ENCODE measurements at regions not wholly inside any gene's neighbourhood (a gene's known extent, or its start where the extent isn't known, plus 50 kb on each side); places are given as distances from the start of the nearest gene placed in this dataset.

DNA sequence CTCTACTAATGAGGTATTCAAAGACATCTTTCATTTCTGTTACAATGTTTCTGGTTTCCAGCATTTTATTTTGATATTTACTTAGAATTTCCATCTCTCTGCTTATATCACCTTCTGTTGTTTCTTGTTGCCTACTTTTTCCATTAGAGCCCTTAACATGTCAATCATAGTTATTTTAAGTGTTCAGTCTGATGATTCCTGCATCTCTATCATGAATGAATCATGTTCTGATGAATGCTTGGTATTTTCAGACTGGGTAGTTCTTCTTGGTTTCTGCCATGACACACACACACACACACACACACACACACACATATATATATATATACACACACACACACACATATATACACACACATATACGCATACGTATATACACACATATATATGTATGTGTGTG, 486.4 kb upstream of the ISX start:
- Mint-ChIP-seq H3K27ac (peak overlapping the region in 1 of 3 donors; percentile 79), H3K36me3 (no peaks in the 10 kb centered on the region), H3K4me3 (no peak overlapping the region), H3K4me1 (no peaks in the 10 kb centered on the region), H3K27me3 (no peaks in the 10 kb centered on the region), H3K9me3 (peaks cover 0 to 7% (median 2%) of the 10 kb centered on the region in 7 donors)
- no peaks in the 10 kb centered on the region for H3K36me3 ChIP-seq (ENCODE audit: control insufficient read depth, insufficient read depth, low read length)
- H3K9me3 ChIP-seq (ENCODE audit: control insufficient read depth in 2 of 2, low read length in 2 of 2): no peaks in the 10 kb centered on the region
- H3K27me3 ChIP-seq (ENCODE audit: control insufficient read depth, insufficient read depth, low read length): no peaks in the 10 kb centered on the region
- H3K27ac ChIP-seq (ENCODE audit: insufficient read depth, low read length, poor library complexity, severe bottlenecking): no peak overlapping the region
- no peak for ATAC-seq (ENCODE audit: low read depth in 2 of 2)
- H3K4me3 ChIP-seq (ENCODE audit: low read depth, low read length): no peak overlapping the region
- DNase-seq: no peak
- H3K4me1 ChIP-seq (ENCODE audit: control insufficient read depth, insufficient read depth, low read length, poor library complexity, severe bottlenecking): no peaks in the 10 kb centered on the region

DNA sequence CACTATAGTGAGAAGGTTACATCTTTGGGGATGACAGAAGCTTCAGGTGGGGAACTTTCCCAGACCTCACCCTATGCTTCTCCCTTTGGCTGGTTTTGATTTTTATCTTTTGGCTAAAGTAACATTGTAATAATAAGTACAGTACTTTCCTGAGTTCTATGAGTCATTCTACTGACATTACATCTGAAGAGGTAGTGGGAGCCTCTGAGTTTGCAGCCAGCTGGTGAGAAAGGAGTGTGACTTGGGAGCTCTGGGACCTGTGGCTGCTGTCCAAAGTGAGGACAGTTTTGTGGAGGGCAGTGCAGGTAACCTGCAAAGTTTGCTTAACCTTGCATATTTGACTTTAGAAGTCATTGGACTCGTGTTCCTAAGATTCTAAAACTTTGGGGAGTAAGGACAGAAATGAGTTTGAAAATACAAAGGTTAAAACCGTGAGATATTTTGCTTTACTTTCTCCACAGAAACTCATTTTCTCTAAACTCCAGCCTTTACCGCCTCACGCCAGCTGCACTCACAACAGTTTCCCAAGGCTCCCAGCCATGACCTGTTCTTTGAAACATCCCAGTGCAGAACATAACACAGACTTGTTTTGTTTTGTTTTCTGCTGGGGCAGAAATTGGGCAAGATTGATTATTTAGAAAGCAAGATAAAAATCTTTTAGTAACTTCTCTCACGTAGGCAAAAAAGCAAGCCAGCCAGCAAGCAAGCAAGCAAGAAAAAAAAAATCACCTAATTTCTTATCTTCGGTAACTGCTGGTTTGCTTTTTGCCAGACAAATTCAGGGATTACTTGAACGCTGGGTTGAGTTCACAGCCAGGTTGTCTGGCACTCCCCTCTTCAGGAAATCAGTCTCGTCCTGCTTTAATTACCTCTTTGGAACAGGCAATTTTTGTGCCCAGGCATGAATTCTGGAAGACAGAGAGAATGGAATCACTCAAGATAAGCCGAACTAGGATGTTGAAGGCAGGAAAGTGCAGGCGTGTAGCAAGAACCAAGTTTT, 478.3 kb upstream of the ISX start:
- no peak overlapping the region for H3K27ac Mint-ChIP-seq
- H3K4me3 ChIP-seq (ENCODE audit: low read depth, low read length): no peak overlapping the region
- no peaks in the 10 kb centered on the region for H3K4me1 Mint-ChIP-seq
- DNase-seq (no peak), ATAC-seq (ENCODE audit: low read depth in 2 of 2) (no peak)
- no peaks in the 10 kb centered on the region for H3K36me3 Mint-ChIP-seq
- no peaks in the 10 kb centered on the region for H3K9me3 ChIP-seq (ENCODE audit: control insufficient read depth in 2 of 2, low read length in 2 of 2)
- H3K36me3 ChIP-seq (ENCODE audit: control insufficient read depth, insufficient read depth, low read length): no peaks in the 10 kb centered on the region
- peaks cover 0 to 6% (median 0%) of the 10 kb centered on the region in 7 donors for H3K9me3 Mint-ChIP-seq
- no peak overlapping the region for H3K4me3 Mint-ChIP-seq
- no peaks in the 10 kb centered on the region for H3K27me3 Mint-ChIP-seq
- H3K27ac ChIP-seq (ENCODE audit: insufficient read depth, low read length, poor library complexity, severe bottlenecking): no peak overlapping the region
- H3K4me1 ChIP-seq (ENCODE audit: control insufficient read depth, insufficient read depth, low read length, poor library complexity, severe bottlenecking): no peaks in the 10 kb centered on the region
- no peaks in the 10 kb centered on the region for H3K27me3 ChIP-seq (ENCODE audit: control insufficient read depth, insufficient read depth, low read length)

DNA sequence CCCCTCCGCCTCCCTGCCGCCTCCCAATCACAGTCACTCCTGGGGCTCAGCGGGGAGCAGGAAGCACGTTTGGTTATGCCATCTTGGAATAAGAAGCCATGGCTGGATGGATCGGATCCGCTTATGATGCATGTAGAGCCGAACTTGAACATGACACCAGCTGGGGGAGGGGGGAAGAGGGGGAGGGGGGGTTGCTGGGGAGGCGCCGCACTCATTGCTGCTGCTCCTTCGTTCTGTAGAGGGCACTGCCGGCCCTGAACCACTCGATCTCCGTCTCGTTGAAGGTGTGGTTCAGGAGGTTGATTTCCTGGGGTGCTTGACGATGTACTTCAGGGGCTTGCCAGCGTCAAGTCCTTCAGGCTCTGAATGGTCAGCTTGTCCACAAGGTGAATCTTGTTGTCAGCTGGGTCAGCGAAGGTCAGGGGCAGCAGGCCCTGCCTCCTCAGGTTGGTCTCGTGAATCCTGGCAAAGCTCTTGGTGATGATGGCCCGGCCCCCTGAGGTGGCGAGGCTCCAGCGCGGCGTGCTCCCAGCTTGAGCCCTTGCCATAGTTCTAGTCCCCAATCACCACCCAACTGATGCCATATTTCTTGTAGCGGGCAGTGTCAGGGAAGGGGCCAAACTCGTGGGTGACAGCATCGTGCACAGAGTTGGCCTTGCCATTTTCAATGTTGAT, 476.9 kb upstream of the ISX start:
- Mint-ChIP-seq H3K9me3 (peaks cover 0 to 6% (median 0%) of the 10 kb centered on the region in 7 donors), H3K27me3 (no peaks in the 10 kb centered on the region), H3K36me3 (no peaks in the 10 kb centered on the region), H3K27ac (no peak overlapping the region), H3K4me3 (no peak overlapping the region), H3K4me1 (no peaks in the 10 kb centered on the region)
- Histone ChIP-seq H3K9me3 (ENCODE audit: control insufficient read depth in 2 of 2, low read length in 2 of 2) (no peaks in the 10 kb centered on the region), H3K36me3 (ENCODE audit: control insufficient read depth, insufficient read depth, low read length) (no peaks in the 10 kb centered on the region), H3K4me3 (ENCODE audit: low read depth, low read length) (no peak overlapping the region), H3K27me3 (ENCODE audit: control insufficient read depth, insufficient read depth, low read length) (no peaks in the 10 kb centered on the region), H3K4me1 (ENCODE audit: control insufficient read depth, insufficient read depth, low read length, poor library complexity, severe bottlenecking) (no peaks in the 10 kb centered on the region), H3K27ac (ENCODE audit: insufficient read depth, low read length, poor library complexity, severe bottlenecking) (no peak overlapping the region)
- no peak for DNase-seq
- no peak for ATAC-seq (ENCODE audit: low read depth in 2 of 2)

DNA sequence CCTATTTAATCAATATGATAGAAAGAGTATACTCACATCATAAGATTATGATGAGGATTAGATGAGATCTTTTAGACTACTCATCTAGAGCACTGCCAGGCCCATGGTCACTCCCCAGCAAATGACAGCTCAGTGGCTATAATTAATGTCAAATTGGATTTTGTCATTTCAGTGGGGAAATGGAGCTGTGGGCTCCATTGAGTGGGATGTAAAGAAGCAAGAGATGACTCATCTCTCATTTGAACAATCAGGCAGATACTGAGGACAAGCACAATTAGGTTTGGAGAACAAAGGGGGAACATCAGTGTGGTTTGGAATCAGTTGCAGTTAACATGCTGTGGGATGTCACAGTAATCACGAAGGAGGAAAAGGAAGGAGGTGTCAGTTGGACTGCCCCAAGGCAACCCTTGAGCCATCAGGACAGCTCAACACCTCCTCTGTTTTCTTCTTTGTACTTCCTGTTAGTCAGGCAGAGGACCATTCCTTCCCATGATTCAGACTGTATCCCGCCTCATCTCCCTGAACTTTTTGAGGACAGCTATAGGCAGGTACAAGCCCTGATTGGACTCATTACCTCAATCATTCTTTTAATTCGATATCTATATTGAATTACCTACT, 473.7 kb upstream of the ISX start:
- H3K36me3 ChIP-seq (ENCODE audit: control insufficient read depth, insufficient read depth, low read length): no peaks in the 10 kb centered on the region
- Mint-ChIP-seq H3K27me3 (no peaks in the 10 kb centered on the region), H3K9me3 (peaks cover 0 to 8% (median 2%) of the 10 kb centered on the region in 7 donors)

DNA sequence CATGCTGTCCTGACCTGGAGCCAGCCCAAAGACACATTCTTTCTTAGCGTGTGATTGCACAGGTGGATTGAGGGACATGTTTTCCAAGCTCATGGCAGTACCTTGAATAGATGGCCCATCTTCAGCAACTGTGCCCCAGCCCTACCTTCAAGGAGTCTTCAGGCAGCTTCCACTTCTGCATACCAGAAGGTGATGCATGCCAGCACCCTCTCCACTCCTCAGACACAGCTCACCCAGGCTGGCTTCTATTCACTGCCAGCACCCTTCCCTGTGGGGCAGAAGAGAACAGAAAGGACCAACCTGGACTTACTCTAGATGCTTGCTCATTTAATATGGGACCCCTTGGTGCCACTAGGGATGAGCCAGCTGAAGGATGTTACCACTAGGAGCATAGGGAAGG, 466.4 kb upstream of the ISX start:
- Mint-ChIP-seq H3K9me3 (peaks cover 0 to 2% (median 0%) of the 10 kb centered on the region in 7 donors), H3K4me1 (no peaks in the 10 kb centered on the region), H3K27ac (no peak overlapping the region), H3K27me3 (no peaks in the 10 kb centered on the region), H3K4me3 (no peak overlapping the region), H3K36me3 (no peaks in the 10 kb centered on the region)
- H3K4me3 ChIP-seq (ENCODE audit: low read depth, low read length): no peak overlapping the region
- H3K9me3 ChIP-seq (ENCODE audit: control insufficient read depth in 2 of 2, low read length in 2 of 2): peaks cover 0 to 1% of the 10 kb centered on the region in 2 experiments
- H3K27ac ChIP-seq (ENCODE audit: insufficient read depth, low read length, poor library complexity, severe bottlenecking): no peak overlapping the region
- no peak for DNase-seq
- H3K36me3 ChIP-seq (ENCODE audit: control insufficient read depth, insufficient read depth, low read length): no peaks in the 10 kb centered on the region
- no peaks in the 10 kb centered on the region for H3K4me1 ChIP-seq (ENCODE audit: control insufficient read depth, insufficient read depth, low read length, poor library complexity, severe bottlenecking)
- ATAC-seq (ENCODE audit: low read depth in 2 of 2): no peak
- H3K27me3 ChIP-seq (ENCODE audit: control insufficient read depth, insufficient read depth, low read length): no peaks in the 10 kb centered on the region

More for the DNA sequence above, 473.7 kb upstream of the ISX start:
- Histone ChIP-seq H3K9me3 (ENCODE audit: control insufficient read depth in 2 of 2, low read length in 2 of 2) (peaks cover 0 to 1% of the 10 kb centered on the region in 2 experiments), H3K4me1 (ENCODE audit: control insufficient read depth, insufficient read depth, low read length, poor library complexity, severe bottlenecking) (no peaks in the 10 kb centered on the region), H3K4me3 (ENCODE audit: low read depth, low read length) (no peak overlapping the region), H3K27ac (ENCODE audit: insufficient read depth, low read length, poor library complexity, severe bottlenecking) (no peak overlapping the region), H3K27me3 (ENCODE audit: control insufficient read depth, insufficient read depth, low read length) (no peaks in the 10 kb centered on the region)
- ATAC-seq (ENCODE audit: low read depth in 2 of 2) (no peak), DNase-seq (no peak)
- Mint-ChIP-seq H3K36me3 (no peaks in the 10 kb centered on the region), H3K27ac (no peak overlapping the region), H3K4me1 (no peaks in the 10 kb centered on the region), H3K4me3 (peak overlapping the region in 1 of 4 donors; percentile 22)

DNA sequence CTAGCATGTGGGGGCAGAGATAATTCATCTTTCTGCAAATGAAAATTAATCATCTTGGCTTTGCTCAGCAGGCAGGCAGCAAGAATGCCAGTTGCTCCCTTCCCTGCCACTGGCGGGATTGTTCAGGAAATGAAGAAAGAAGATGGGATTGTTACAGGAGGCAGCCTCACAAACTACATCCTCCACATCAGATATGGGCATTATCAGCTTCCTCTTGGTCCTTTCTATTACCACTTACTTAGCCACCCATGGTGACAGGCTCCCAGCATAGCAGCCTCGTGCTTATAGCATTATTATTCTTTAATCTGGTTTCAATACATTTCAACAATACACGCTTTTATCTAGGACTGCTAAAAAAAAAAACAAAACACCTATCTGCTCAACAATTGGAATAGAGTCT, 461.6 kb upstream of the ISX start:
- H3K9me3 ChIP-seq (ENCODE audit: control insufficient read depth in 2 of 2, low read length in 2 of 2): no peaks in the 10 kb centered on the region
- H3K36me3 ChIP-seq (ENCODE audit: control insufficient read depth, insufficient read depth, low read length): no peaks in the 10 kb centered on the region
- H3K4me1 ChIP-seq (ENCODE audit: control insufficient read depth, insufficient read depth, low read length, poor library complexity, severe bottlenecking): no peaks in the 10 kb centered on the region
- no peak overlapping the region for H3K4me3 Mint-ChIP-seq
- no peaks in the 10 kb centered on the region for H3K36me3 Mint-ChIP-seq
- H3K4me3 ChIP-seq (ENCODE audit: low read depth, low read length): no peak overlapping the region
- no peaks in the 10 kb centered on the region for H3K27me3 ChIP-seq (ENCODE audit: control insufficient read depth, insufficient read depth, low read length)
- no peak overlapping the region for H3K27ac Mint-ChIP-seq
- H3K27ac ChIP-seq (ENCODE audit: insufficient read depth, low read length, poor library complexity, severe bottlenecking): no peak overlapping the region
- peaks cover 0 to 2% (median 0%) of the 10 kb centered on the region in 7 donors for H3K9me3 Mint-ChIP-seq
- ATAC-seq (ENCODE audit: low read depth in 2 of 2) (no peak), DNase-seq (no peak)
- no peaks in the 10 kb centered on the region for H3K4me1 Mint-ChIP-seq
- H3K27me3 Mint-ChIP-seq: no peaks in the 10 kb centered on the region

DNA sequence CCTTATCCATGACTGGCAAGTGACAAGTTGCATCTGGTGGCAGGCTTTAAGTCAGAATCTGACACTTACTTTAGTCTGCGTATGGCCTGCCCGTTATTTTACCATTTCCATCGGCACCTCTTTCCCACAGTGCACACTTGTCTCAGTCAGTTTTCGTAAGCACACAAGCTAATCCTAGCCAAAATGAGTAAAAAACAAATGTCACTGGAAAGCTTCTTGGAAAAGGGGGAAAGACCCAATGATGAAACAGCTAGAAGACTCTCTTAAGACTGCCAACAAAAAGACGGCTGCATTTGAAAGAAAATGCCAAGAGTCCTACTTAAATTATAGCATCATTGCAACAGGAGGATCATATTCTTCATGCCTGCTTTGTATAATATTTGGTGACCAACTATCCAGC, 457.9 kb upstream of the ISX start:
- H3K36me3 Mint-ChIP-seq: no peaks in the 10 kb centered on the region
- H3K4me1 Mint-ChIP-seq: no peaks in the 10 kb centered on the region
- ATAC-seq (ENCODE audit: low read depth in 2 of 2): no peak

More for the DNA sequence above, 457.9 kb upstream of the ISX start:
- Histone ChIP-seq H3K4me3 (ENCODE audit: low read depth, low read length) (no peak overlapping the region), H3K4me1 (ENCODE audit: control insufficient read depth, insufficient read depth, low read length, poor library complexity, severe bottlenecking) (no peaks in the 10 kb centered on the region), H3K9me3 (ENCODE audit: control insufficient read depth in 2 of 2, low read length in 2 of 2) (no peaks in the 10 kb centered on the region), H3K36me3 (ENCODE audit: control insufficient read depth, insufficient read depth, low read length) (no peaks in the 10 kb centered on the region), H3K27ac (ENCODE audit: insufficient read depth, low read length, poor library complexity, severe bottlenecking) (no peak overlapping the region), H3K27me3 (ENCODE audit: control insufficient read depth, insufficient read depth, low read length) (no peaks in the 10 kb centered on the region)
- no peak overlapping the region for H3K4me3 Mint-ChIP-seq
- no peak overlapping the region for H3K27ac Mint-ChIP-seq
- H3K27me3 Mint-ChIP-seq: no peaks in the 10 kb centered on the region
- no peak for DNase-seq
- H3K9me3 Mint-ChIP-seq: peaks cover 0 to 3% (median 2%) of the 10 kb centered on the region in 7 donors

Measured in CD4-positive, CD25-positive, alpha-beta regulatory T cell (primary cell).